HEK293T (cell line): ENCODE measurements at regions not wholly inside any gene's neighbourhood (a gene's known extent, or its start where the extent isn't known, plus 50 kb on each side); places are given as distances from the start of the nearest gene placed in this dataset.
"Not testable (repeated sequence)": the region's sequence is repeated elsewhere in the genome, so short reads cannot be mapped to it uniquely, and the experiment has no call there.

Experiments
- CTCF ChIA-PET: fragments of 350-600 bp; formaldehyde crosslinking; extraction: SDS; loops from one replicate; lab custom pipeline; 2021; ENCODE audit warnings: antibody characterized with exemption, inconsistent platforms; lab: Yijun Ruan, JAX
- POLR2A ChIA-PET: fragments of 350-600 bp; formaldehyde crosslinking; extraction: SDS; loops from one replicate; lab custom pipeline; 2020; ENCODE audit warnings: antibody characterized with exemption, inconsistent platforms; lab: Yijun Ruan, JAX
- DNase-seq: peaks from one replicate; pipeline ENCODE4 v3.0.0; 2012; ENCODE audit warnings: mixed read lengths; ENCODE audit errors: extremely low spot score
- ARNT ChIP-seq: fragments of 450-650 bp; IDR thresholded peaks from 2 replicates; pipeline ENCODE4 v1.6.1; 2017; ENCODE audit warnings: mild to moderate bottlenecking
- BHLHE40 ChIP-seq: fragments of 450-650 bp; IDR thresholded peaks from 2 replicates; pipeline ENCODE4 v1.6.1; 2016; ENCODE audit warnings: mild to moderate bottlenecking, moderate library complexity, borderline replicate concordance
- CTBP1 ChIP-seq: fragments of 450-650 bp; IDR thresholded peaks from 2 replicates; pipeline ENCODE4 v1.6.1; 2016; ENCODE audit warnings: borderline replicate concordance
- ELF4 ChIP-seq: fragments of 450-650 bp; IDR thresholded peaks from 2 replicates; pipeline ENCODE4 v1.6.1; 2017; ENCODE audit warnings: antibody characterized with exemption
- FOXA1 ChIP-seq: fragments of 450-650 bp; IDR thresholded peaks from 2 replicates; pipeline ENCODE4 v1.6.1; 2016; ENCODE audit warnings: mild to moderate bottlenecking
- FOXK2 ChIP-seq: fragments of 450-650 bp; IDR thresholded peaks from 2 replicates; pipeline ENCODE4 v1.6.1; 2016; ENCODE audit warnings: mild to moderate bottlenecking
- FOXM1 ChIP-seq: fragments of 450-650 bp; IDR thresholded peaks from 2 replicates; pipeline ENCODE4 v1.6.1; 2017; ENCODE audit warnings: mild to moderate bottlenecking, borderline replicate concordance
- HDGF ChIP-seq: fragments of 450-650 bp; IDR thresholded peaks from 2 replicates; pipeline ENCODE4 v1.6.1; 2017; ENCODE audit warnings: antibody characterized with exemption, borderline replicate concordance
- L3MBTL2 ChIP-seq: fragments of 450-650 bp; conservative IDR thresholded peaks from 2 replicates; pipeline ENCODE4 v1.6.1; 2016; ENCODE audit warnings: mild to moderate bottlenecking
- LEF1 ChIP-seq: fragments of 450-650 bp; IDR thresholded peaks from 2 replicates; pipeline ENCODE4 v1.6.1; 2017; ENCODE audit warnings: mild to moderate bottlenecking, borderline replicate concordance
- NFRKB ChIP-seq: fragments of 450-650 bp; IDR thresholded peaks from 2 replicates; pipeline ENCODE4 v1.6.1; 2016; ENCODE audit warnings: mild to moderate bottlenecking, moderate library complexity
- PKNOX1 ChIP-seq: fragments of 450-650 bp; IDR thresholded peaks from 2 replicates; pipeline ENCODE4 v1.6.1; 2016
- SP1 ChIP-seq: fragments of 450-650 bp; IDR thresholded peaks from 2 replicates; pipeline ENCODE4 v1.6.1; 2017
- SUZ12 ChIP-seq: fragments of 450-650 bp; IDR thresholded peaks from 2 replicates; pipeline ENCODE4 v1.6.1; 2016; ENCODE audit warnings: mild to moderate bottlenecking
- TARDBP ChIP-seq: fragments of 450-650 bp; IDR thresholded peaks from 2 replicates; pipeline ENCODE4 v1.6.1; 2016
- ZNF384 ChIP-seq: fragments of 450-650 bp; IDR thresholded peaks from 2 replicates; pipeline ENCODE4 v1.6.1; 2016

DNA sequence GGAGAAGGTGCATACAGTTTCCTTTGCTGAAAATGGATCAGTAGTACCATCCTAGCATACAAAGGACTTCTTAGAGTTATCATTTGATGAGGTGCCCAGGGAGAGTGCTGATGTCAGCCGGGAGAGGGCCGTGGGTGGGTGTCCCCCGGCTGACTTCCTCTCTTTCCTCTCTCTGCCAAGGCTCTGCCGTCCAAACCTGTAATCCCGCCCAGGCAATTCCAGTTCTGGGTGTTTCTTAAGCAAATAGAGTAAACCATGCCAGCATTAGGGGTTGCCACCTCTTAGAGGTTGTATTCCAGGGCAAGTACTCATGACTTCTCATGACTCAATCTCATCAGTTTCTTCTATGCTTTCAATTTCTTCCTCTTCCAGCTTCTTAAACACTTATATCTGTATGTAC lies 117.2 kb downstream of the GATA6 start:
- CTCF ChIA-PET = no interaction called here
- TF ChIP-seq SUZ12 (no peak), PKNOX1 (no peak), SP1 (no peak), ARNT (no peak), FOXA1 (no peak), BHLHE40 (no peak), TARDBP (no peak), ZNF384 (no peak), FOXM1 (no peak), NFRKB (no peak), FOXK2 (no peak), ELF4 (no peak), HDGF (no peak), LEF1 (no peak), L3MBTL2 (no peak), CTBP1 (no peak)
- no peak for DNase-seq
- POLR2A ChIA-PET = interaction anchor here (0.6 kb wide), 1 partner anchor 284 kb away, joined by 3 read pairs; no protein-coding TSS in a partner anchor

- ChIA-PET CTCF (no interaction called here), POLR2A (no interaction called here)
- no peak for DNase-seq
- TF ChIP-seq SP1 = no peak
- TF ChIP-seq LEF1 = no peak
These were observed 116.2 kb downstream of the GATA6 start for GRCh38 chr18:22285361-22286140.

DNA sequence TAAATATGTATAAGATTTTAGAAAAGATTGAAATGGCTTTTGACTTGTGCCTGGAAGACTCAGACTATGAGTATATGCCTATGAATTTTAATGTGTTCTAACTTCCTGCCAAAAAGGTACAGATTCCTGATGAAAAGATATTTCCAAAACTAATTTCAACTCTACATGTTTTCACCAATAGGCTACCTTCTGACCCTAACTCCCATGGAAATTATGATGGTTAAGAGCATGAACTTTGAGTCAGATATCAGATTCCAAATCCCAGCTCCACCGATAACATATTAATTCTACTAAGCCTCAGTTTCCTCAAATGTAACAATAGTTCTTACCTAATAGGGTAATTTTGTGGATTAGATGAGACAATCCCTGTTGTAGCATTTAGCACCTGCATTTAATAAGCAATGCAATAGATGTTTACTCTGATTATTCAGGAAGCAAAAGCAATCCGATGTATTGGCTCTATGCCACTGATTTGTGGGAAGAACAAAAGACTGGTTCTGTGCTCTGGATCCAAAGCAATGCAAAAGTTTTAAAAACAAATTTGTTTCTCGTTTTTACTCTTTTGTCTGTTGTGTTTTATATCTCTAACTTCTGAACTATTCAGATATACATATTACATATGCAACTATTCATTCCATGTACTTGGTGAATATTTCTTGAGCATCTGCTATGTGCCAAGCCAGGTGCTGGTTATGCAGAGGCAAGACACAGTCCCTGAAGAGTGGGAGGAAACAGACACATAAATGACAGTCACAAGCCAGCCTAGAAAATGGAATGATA lies 115.4 kb downstream of the GATA6 start:
- ChIA-PET POLR2A (no interaction called here), CTCF (no interaction called here)
- TF ChIP-seq ELF4 (no peak), FOXK2 (no peak), FOXM1 (no peak), L3MBTL2 (no peak), ARNT (no peak), SP1 (no peak), PKNOX1 (no peak), TARDBP (no peak), BHLHE40 (no peak), HDGF (no peak)
- DNase-seq = no peak

GRCh38 chr18:22283855-22284254 lies 114.5 kb downstream of the GATA6 start:
- POLR2A ChIA-PET = interaction anchor here (1.5 kb wide), 1 partner anchor 64 kb away, joined by 4 read pairs; no protein-coding TSS in a partner anchor

GRCh38 chr18:22283397-22283796 lies 114.0 kb downstream of the GATA6 start:
- ChIA-PET POLR2A (interaction anchor here (1.5 kb wide), 1 partner anchor 65 kb away, joined by 4 read pairs; no protein-coding TSS in a partner anchor), CTCF (interaction anchor here (0.6 kb wide), 1 partner anchor 20 kb away, joined by 3 read pairs; no protein-coding TSS in a partner anchor)
- no peak for DNase-seq

More at GRCh38 chr18:22283855-22284254, 114.5 kb downstream of the GATA6 start:
- DNase-seq = not testable (repeated sequence)
- CTCF ChIA-PET = interaction anchor here (0.6 kb wide), 1 partner anchor 21 kb away, joined by 3 read pairs; no protein-coding TSS in a partner anchor

GRCh38 chr18:22283116-22283395 lies 113.7 kb downstream of the GATA6 start:
- ChIA-PET CTCF (no interaction called here), POLR2A (interaction anchor here (1.5 kb wide), 1 partner anchor 65 kb away, joined by 4 read pairs; no protein-coding TSS in a partner anchor)
- no peak for DNase-seq
- TF ChIP-seq BHLHE40 (no peak), FOXM1 (no peak), CTBP1 (no peak), SP1 (no peak), SUZ12 (no peak), ZNF384 (no peak), PKNOX1 (no peak), NFRKB (no peak), L3MBTL2 (no peak), ARNT (no peak)

More at GRCh38 chr18:22283397-22283796, 114.0 kb downstream of the GATA6 start:
- TF ChIP-seq FOXM1 = no peak
- no peak for TF ChIP-seq SUZ12
- TF ChIP-seq PKNOX1 = no peak
- TF ChIP-seq L3MBTL2 = no peak
